HL-60 (cell line): ENCODE measurements at regions not wholly inside any gene's neighbourhood (a gene's known extent, or its start where the extent isn't known, plus 50 kb on each side); places are given as distances from the start of the nearest gene placed in this dataset.

ENCODE experiments used
- DNase-seq, 2 experiments: peaks; one replicate each; pipeline ENCODE4 v3.0.0-alpha.2; 2010 to 2020; ENCODE audit warnings: low read depth in 1 of 2, low spot score in 1 of 2
- H3K27ac ChIP-seq: fragments of 250-450 bp; sonication (Bioruptor Pico); replicated peaks from 2 replicates; pipeline ENCODE4 v1.5.1; 2020; ENCODE audit warnings: mild to moderate bottlenecking, moderate library complexity
- H3K27me3 ChIP-seq: fragments of 250-450 bp; sonication (Bioruptor Pico); 2 replicates; pipeline ENCODE4 v1.5.1; 2021; ENCODE audit warnings: mild to moderate bottlenecking, moderate library complexity; ENCODE audit not compliant: insufficient read depth, poor library complexity, severe bottlenecking
- H3K4me3 ChIP-seq: replicated peaks from 2 replicates; pipeline ENCODE4 v1.5.1; 2011; ENCODE audit warnings: mild to moderate bottlenecking, control low read depth, low read length; ENCODE audit not compliant: insufficient read depth
- GABPA ChIP-seq: IDR thresholded peaks from 2 replicates; pipeline ENCODE4 v1.6.1; 2012; ENCODE audit warnings: low read depth
- POLR2AphosphoS5 ChIP-seq: IDR thresholded peaks from 2 replicates; pipeline ENCODE4 v1.6.1; 2012; ENCODE audit warnings: low read depth
- SPI1 ChIP-seq: IDR thresholded peaks from 2 replicates; pipeline ENCODE4 v1.6.1; 2012; ENCODE audit warnings: low read depth, mild to moderate bottlenecking, borderline replicate concordance
- TF ChIP-seq, protein P1 (sequence below): IDR thresholded peaks from one replicate; pipeline ENCODE4 v1.5.1; 2011; ENCODE audit warnings: low read length, control low read depth, inconsistent platforms; ENCODE audit not compliant: insufficient read depth
- TF ChIP-seq, protein P2 (sequence below): IDR thresholded peaks from 2 replicates; pipeline ENCODE4 v1.6.1; 2012; ENCODE audit warnings: low read depth; ENCODE audit not compliant: insufficient replicate concordance

DNA sequence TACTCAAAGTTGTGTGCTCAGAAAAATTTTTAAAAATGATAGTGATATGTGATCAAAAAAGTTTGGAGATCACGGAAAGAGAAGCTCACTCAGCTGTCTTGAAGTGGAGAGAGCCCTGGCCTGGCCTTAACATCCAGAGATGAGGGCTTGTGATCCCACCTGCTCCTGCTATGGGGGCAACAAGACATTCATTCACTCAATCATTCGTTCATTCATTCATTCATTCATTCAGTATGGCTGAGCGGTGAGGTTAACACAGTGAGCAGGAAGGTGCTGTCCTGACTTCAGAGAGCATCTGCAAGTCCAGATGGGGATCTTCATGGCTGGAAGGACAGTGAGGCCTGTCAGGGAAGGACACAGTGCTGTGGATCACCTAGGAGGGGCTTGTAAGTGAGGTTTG lies 112.3 kb downstream of the SLC25A47 start:
- TF ChIP-seq, protein P1, sequence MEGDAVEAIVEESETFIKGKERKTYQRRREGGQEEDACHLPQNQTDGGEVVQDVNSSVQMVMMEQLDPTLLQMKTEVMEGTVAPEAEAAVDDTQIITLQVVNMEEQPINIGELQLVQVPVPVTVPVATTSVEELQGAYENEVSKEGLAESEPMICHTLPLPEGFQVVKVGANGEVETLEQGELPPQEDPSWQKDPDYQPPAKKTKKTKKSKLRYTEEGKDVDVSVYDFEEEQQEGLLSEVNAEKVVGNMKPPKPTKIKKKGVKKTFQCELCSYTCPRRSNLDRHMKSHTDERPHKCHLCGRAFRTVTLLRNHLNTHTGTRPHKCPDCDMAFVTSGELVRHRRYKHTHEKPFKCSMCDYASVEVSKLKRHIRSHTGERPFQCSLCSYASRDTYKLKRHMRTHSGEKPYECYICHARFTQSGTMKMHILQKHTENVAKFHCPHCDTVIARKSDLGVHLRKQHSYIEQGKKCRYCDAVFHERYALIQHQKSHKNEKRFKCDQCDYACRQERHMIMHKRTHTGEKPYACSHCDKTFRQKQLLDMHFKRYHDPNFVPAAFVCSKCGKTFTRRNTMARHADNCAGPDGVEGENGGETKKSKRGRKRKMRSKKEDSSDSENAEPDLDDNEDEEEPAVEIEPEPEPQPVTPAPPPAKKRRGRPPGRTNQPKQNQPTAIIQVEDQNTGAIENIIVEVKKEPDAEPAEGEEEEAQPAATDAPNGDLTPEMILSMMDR, result no peak
- TF ChIP-seq POLR2AphosphoS5 (no peak), GABPA (no peak), SPI1 (no peak)
- TF ChIP-seq, protein P2, sequence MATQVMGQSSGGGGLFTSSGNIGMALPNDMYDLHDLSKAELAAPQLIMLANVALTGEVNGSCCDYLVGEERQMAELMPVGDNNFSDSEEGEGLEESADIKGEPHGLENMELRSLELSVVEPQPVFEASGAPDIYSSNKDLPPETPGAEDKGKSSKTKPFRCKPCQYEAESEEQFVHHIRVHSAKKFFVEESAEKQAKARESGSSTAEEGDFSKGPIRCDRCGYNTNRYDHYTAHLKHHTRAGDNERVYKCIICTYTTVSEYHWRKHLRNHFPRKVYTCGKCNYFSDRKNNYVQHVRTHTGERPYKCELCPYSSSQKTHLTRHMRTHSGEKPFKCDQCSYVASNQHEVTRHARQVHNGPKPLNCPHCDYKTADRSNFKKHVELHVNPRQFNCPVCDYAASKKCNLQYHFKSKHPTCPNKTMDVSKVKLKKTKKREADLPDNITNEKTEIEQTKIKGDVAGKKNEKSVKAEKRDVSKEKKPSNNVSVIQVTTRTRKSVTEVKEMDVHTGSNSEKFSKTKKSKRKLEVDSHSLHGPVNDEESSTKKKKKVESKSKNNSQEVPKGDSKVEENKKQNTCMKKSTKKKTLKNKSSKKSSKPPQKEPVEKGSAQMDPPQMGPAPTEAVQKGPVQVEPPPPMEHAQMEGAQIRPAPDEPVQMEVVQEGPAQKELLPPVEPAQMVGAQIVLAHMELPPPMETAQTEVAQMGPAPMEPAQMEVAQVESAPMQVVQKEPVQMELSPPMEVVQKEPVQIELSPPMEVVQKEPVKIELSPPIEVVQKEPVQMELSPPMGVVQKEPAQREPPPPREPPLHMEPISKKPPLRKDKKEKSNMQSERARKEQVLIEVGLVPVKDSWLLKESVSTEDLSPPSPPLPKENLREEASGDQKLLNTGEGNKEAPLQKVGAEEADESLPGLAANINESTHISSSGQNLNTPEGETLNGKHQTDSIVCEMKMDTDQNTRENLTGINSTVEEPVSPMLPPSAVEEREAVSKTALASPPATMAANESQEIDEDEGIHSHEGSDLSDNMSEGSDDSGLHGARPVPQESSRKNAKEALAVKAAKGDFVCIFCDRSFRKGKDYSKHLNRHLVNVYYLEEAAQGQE, result no peak
- H3K27me3 ChIP-seq, result no peaks in the 10 kb centered on the region
- H3K27ac ChIP-seq, result no peak overlapping the region
- DNase-seq, result no peak
- no peak overlapping the region for H3K4me3 ChIP-seq

DNA sequence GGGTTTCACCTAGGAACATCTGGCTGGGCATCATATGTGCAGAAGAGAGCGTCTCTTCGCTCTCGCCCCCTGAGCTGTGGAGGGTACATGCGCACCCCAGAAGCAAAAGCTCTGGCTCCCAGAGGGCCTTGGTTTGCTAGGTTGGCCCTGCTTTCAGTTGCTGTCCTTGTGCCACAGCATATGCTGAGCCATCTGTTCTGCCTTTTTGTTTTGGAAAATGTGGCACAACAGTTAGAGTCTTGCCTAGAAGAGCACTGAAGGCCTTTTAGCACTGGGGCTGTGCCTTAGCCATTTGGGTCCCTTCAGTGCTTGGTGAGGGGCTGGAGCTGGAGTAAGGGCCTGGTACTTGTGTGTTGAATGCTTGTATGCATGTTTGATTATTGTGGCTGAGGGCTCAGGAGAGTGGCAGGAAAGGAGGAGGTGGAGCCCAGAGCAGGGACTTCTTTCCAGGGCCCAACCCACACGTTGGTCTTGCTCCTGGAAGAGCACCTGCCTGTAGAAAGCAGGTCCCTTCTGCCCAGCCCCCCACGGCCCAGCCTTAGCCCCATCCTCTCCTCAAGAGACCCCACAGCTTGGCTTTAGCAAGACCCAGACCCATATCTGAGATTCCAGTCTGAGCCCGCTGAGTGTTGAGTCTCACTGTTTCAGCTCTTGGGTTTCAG lies 113.7 kb downstream of the SLC25A47 start:
- DNase-seq, result no peak
- Histone ChIP-seq H3K27ac (no peak overlapping the region), H3K27me3 (no peaks in the 10 kb centered on the region), H3K4me3 (no peak overlapping the region)
- TF ChIP-seq, protein P2, result no peak
- TF ChIP-seq SPI1 (no peak), GABPA (no peak), POLR2AphosphoS5 (no peak)
- TF ChIP-seq, protein P1, result no peak

DNA sequence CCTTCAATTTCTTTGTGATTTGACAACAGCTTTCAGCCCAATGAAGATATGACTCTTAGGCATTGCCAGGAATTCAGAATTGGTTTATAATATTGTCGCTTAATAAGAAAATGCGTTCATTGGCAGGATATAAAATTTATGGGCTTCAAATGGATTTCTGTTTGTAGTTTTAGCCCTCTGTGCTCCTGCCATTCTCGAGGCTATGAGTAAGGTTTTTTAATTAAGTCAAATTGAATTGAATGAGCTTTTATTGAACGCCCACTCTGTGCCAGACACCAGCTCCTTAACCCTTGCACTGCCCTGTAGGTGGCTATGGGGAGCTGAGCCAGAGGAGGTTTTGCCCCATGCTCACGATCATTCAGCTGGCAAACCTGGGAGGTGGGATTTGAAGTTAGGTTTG lies 115.1 kb downstream of the SLC25A47 start:
- DNase-seq, result no peak
- TF ChIP-seq, protein P2, result no peak
- no peak for TF ChIP-seq GABPA
- TF ChIP-seq, protein P1, result no peak
- TF ChIP-seq SPI1, result no peak
- no peak for TF ChIP-seq POLR2AphosphoS5
- Histone ChIP-seq H3K27ac (no peak overlapping the region), H3K4me3 (no peak overlapping the region), H3K27me3 (no peaks in the 10 kb centered on the region)
